ENCODE measurements at regions not wholly inside any gene's neighbourhood (a gene's known extent, or its start where the extent isn't known, plus 50 kb on each side); places are given as distances from the start of the nearest gene placed in this dataset.

GRCh38 chr6:22444330-22444729, 125.0 kb upstream of the HDGFL1 start:
- TF ChIP-seq CTCF (IDR thresholded peaks at IDR 0.05) = no peak
- TF ChIP-seq POLR2A (IDR thresholded peaks at IDR 0.05) = no peak
